GM10266 (cell line): ENCODE measurements at regions not wholly inside any gene's neighbourhood (a gene's known extent, or its start where the extent isn't known, plus 50 kb on each side); places are given as distances from the start of the nearest gene placed in this dataset.
"Not testable (repeated sequence)": the region's sequence is repeated elsewhere in the genome, so short reads cannot be mapped to it uniquely, and the experiment has no call there.

Experiments
- DNase-seq: peaks from one replicate; pipeline ENCODE4 v3.0.0; 2012; ENCODE audit errors: extremely low spot score
- CTCF ChIP-seq: IDR thresholded peaks from 2 replicates; pipeline ENCODE4 v1.5.1; 2012; ENCODE audit warnings: mild to moderate bottlenecking, low read depth; ENCODE audit not compliant: control insufficient read depth, insufficient read depth; ENCODE audit errors: missing control alignments

- TF ChIP-seq CTCF: no peak
- no peak for DNase-seq
Observed at GRCh38 chr10:94155722-94156271, 162.1 kb downstream of the PLCE1 start.

GRCh38 chr10:94156453-94156852, 162.7 kb downstream of the PLCE1 start:
- no peak for TF ChIP-seq CTCF
- no peak for DNase-seq

- not testable (repeated sequence) for DNase-seq
Observed at GRCh38 chr10:94165158-94165611, 171.5 kb downstream of the PLCE1 start.

GRCh38 chr10:94172332-94172731, 178.6 kb downstream of the PLCE1 start:
- no peak for DNase-seq
- TF ChIP-seq CTCF: no peak

- no peak for TF ChIP-seq CTCF
- no peak for DNase-seq
Observed at GRCh38 chr10:94173594-94173993, 179.9 kb downstream of the PLCE1 start.

GRCh38 chr10:94174838-94175237, 181.1 kb downstream of the PLCE1 start:
- no peak for DNase-seq

GRCh38 chr10:94178475-94179253, 184.1 kb downstream of the NOC3L start:
- no peak for DNase-seq
- TF ChIP-seq CTCF: no peak

More at GRCh38 chr10:94174838-94175237, 181.1 kb downstream of the PLCE1 start:
- no peak for TF ChIP-seq CTCF

- TF ChIP-seq CTCF: no peak
- DNase-seq: no peak
Observed at GRCh38 chr10:94180576-94180975, 182.2 kb downstream of the NOC3L start.
